AG08395 (cell line): ENCODE measurements at regions not wholly inside any gene's neighbourhood (a gene's known extent, or its start where the extent isn't known, plus 50 kb on each side); places are given as distances from the start of the nearest gene placed in this dataset.

Experiments
- DNase-seq: peaks from one replicate; pipeline ENCODE4 v3.0.0; 2012; ENCODE audit warnings: mixed read lengths, low spot score

DNA sequence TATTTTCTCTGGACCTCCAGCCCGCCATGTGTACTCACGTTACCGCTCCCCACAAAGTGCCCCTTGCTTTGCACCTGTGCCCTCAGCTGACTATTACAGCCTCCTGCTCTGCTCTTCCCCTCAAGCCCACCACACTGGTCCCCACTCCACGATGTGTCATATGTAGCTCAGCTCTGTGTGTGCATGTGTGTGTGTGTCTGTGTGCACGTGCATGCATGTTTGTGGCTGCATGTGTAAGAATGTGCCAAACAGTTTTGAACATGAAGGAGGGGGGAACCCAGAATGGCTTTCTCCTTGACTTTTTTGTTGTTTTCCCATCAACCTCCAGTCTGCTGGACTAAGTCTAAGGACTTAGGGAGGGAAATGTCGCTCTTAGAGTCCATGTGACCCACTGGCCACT, 54.8 kb upstream of the BTRC start:
- DNase-seq: no peak

DNA sequence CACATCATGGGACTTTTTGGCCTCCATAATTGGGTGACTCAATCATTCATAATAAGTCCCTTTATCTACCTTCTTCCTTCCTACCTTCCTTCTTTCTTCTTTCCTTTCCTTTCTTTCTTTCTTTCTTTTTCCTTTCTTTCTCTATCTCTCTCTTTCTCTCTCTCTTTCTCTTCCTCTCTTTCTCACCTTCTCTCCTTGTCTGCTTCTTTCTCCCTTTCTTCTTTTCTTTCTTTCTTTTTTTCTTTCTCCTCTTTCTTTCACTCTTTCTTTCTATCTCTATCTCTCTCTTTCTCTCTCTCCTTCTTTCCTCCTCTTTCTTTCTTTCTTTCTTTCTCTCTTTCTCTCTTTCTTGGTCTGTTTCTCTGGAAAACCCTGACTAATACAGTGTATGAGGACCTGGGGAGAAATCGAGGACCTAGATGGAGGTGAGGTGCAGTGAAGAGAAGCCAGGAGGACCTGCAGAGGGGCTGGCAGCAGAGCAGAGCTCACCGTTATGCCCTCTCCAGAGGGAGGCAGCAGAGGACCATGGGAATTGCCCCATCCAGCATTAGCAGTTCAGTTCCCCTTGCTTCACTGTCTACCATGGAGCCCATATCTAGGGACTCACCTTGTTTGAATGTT, 52.7 kb upstream of the BTRC start:
- no peak for DNase-seq

GRCh38 chr10:101303087-101303703, 50.8 kb upstream of the BTRC start:
- no peak for DNase-seq
